ENCODE measurements at regions not wholly inside any gene's neighbourhood (a gene's known extent, or its start where the extent isn't known, plus 50 kb on each side); places are given as distances from the start of the nearest gene placed in this dataset.

DNA sequence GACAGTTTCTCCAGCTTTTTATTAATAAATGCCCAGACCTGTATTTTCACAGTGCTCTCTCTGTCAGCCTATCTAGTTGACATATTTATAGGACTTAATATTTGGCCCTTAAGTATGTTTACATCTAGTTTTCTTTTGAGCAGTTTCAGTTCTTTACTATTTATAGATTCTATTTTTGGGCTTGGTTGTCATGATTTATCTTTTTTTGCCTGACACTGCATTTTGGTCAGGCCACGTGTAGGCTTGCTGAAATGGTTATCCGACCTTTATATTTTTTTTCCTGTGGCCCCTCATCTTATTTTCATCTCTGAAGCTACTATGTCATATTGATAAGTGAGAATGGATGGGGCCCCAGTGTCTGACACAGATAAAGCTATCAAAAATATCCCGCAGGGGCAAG lies 515.4 kb upstream of the FZD8 start:
- Mint-ChIP-seq H3K4me1 (no peaks in the 10 kb centered on the region), H3K27ac (no peak overlapping the region), H3K9me3 (ENCODE audit: low read depth) (peaks cover 4% of the 10 kb centered on the region), H3K4me3 (no peak overlapping the region), H3K27me3 (no peaks in the 10 kb centered on the region), H3K36me3 (ENCODE audit: low read depth) (no peaks in the 10 kb centered on the region)
- ATAC-seq (no peak), DNase-seq (no peak)
- ChIA-PET CTCF (no interaction called here), POLR2A (no interaction called here)
- intact Hi-C loops (cut with DNase I, micrococcal nuclease): no loop called here

DNA sequence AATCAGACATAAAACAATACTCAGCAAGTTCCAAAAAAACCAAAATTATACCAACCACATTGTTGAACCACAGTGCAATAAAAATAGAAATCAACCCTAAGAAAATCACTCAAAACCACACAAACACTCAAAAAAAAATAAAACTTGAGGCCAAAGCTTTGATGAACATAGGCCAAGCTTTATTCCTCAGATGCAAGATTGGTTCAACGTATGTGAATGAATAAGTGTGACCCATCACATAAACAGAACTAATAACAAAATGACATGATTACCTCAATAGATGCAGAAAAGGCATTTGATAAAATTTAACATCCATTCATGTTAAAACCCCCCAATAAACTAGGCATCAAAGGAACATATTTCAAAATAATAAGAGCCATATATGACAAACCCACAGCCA lies 506.1 kb upstream of the FZD8 start:
- POLR2A ChIA-PET: no interaction called here
- DNase-seq: no peak
- Mint-ChIP-seq H3K27ac (no peak overlapping the region), H3K36me3 (ENCODE audit: low read depth) (no peaks in the 10 kb centered on the region), H3K27me3 (no peaks in the 10 kb centered on the region), H3K4me3 (no peak overlapping the region), H3K4me1 (no peaks in the 10 kb centered on the region), H3K9me3 (ENCODE audit: low read depth) (peaks cover 9% of the 10 kb centered on the region)
- no peak for ATAC-seq
- intact Hi-C loops (cut with DNase I, micrococcal nuclease): no loop called here
- CTCF ChIA-PET: no interaction called here

DNA sequence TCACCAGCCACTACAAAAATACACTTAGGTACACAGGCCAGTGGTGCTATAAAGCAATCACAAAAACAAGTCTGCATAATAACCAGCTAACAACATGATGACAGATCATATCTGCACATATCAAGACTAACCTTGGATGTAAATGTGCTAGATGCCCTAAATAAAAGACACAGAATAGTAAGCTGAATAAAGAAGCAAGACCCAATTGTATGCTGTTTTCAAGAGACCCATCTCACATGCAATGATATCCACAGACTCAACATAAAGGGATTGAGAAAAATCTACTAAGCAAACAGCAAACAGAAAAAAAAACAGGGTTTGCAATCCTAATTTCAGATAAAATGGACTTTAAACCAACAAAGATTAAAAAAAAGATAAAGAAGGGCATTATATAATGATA lies 505.4 kb upstream of the FZD8 start:
- Mint-ChIP-seq H3K9me3 (ENCODE audit: low read depth) (peaks cover 9% of the 10 kb centered on the region), H3K4me1 (no peaks in the 10 kb centered on the region), H3K27ac (no peak overlapping the region), H3K27me3 (no peaks in the 10 kb centered on the region), H3K36me3 (ENCODE audit: low read depth) (no peaks in the 10 kb centered on the region), H3K4me3 (no peak overlapping the region)
- ChIA-PET CTCF (no interaction called here), POLR2A (no interaction called here)
- ATAC-seq (no peak), DNase-seq (no peak)
- intact Hi-C loops (cut with DNase I, micrococcal nuclease): no loop called here

DNA sequence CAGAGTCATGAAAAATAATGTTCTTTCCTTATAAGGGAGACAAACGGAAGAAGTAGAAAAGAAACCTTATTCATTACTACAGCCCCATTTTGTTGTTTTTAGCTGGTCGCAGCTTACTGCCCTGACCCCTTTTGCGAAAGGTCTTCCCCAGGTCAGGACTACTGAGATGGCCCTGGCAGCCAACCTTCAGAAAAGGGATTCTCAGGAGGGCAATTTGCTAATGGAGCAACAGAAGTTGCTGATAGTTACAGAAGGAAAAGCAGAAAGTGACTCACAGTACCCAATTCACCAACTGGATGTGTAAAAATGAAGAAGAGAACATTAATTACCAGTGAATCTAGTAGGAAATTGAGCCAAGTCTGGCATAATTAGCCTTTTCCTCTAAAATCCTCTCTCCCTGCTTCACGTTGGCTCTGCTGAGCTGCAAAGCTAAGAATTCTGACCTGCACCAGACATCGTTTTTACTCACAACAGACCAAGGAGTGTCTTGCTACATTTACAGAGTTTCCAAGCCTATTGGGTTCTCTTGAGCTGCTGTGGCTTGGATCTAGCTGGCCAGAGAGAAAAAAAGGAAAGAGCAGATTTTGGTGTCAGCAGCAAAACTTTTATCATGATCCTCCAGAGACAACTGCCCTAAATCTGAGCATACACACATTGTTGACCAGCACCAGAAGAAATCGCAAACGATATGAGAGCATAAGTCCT lies 499.9 kb upstream of the FZD8 start:
- intact Hi-C loops (cut with DNase I, micrococcal nuclease): no loop called here
- no peaks in the 10 kb centered on the region for H3K36me3 Mint-ChIP-seq (ENCODE audit: low read depth)
- H3K9me3 Mint-ChIP-seq (ENCODE audit: low read depth): peaks cover 13% of the 10 kb centered on the region
- no peaks in the 10 kb centered on the region for H3K27me3 Mint-ChIP-seq
- no peak overlapping the region for H3K27ac Mint-ChIP-seq
- ATAC-seq (no peak), DNase-seq (no peak)
- ChIA-PET POLR2A (no interaction called here), CTCF (no interaction called here)
- no peaks in the 10 kb centered on the region for H3K4me1 Mint-ChIP-seq
- no peak overlapping the region for H3K4me3 Mint-ChIP-seq

DNA sequence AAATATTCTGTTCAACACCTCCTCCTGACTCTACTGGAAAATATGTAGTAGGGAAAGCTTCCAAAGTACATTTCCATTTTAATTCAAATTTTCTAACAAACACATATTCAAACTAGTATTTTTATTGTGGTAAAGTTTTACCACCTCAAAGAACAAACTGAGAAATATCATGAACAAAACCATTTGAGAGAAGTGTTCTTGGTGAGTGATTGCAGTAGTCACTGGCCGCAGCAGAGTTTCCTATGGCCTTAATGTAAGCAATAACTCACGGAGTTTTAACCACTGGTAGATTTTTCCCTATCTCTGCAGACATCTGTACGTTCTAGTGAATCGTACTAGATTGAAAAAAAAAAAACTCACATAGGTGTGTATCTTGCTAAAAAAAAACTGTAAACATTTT lies 487.0 kb upstream of the FZD8 start:
- Mint-ChIP-seq H3K36me3 (ENCODE audit: low read depth) (no peaks in the 10 kb centered on the region), H3K27ac (no peak overlapping the region), H3K9me3 (ENCODE audit: low read depth) (no peaks in the 10 kb centered on the region), H3K4me1 (no peaks in the 10 kb centered on the region), H3K27me3 (no peaks in the 10 kb centered on the region), H3K4me3 (no peak overlapping the region)
- POLR2A ChIA-PET: no interaction called here
- intact Hi-C loops (cut with DNase I, micrococcal nuclease): no loop called here
- ATAC-seq: no peak
- CTCF ChIA-PET: no interaction called here
- DNase-seq: no peak

DNA sequence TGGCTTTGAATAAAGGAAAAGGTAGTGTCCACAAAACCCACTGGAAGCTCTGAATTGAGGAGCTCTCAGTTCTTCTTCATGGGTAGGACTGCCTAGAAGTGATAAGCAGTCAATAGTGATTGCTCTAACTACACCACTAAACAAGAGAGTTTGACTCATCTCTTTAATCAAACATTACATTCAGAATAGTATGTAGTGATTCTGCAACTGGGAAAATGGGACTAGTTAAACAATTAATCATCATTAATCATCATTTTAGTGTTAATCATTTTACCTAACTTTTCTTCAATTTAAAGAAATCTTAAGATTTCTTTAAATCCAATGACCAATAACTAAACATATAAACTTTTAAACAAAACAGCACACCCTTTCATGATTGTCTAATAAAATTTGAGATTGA lies 484.0 kb upstream of the FZD8 start:
- no peaks in the 10 kb centered on the region for H3K36me3 Mint-ChIP-seq (ENCODE audit: low read depth)
- intact Hi-C loops (cut with DNase I, micrococcal nuclease): no loop called here
- H3K27ac Mint-ChIP-seq: no peak overlapping the region
- no peak for DNase-seq
- peaks cover 4% of the 10 kb centered on the region for H3K9me3 Mint-ChIP-seq (ENCODE audit: low read depth)
- ChIA-PET POLR2A (no interaction called here), CTCF (no interaction called here)
- no peaks in the 10 kb centered on the region for H3K4me1 Mint-ChIP-seq
- ATAC-seq: no peak
- H3K4me3 Mint-ChIP-seq: no peak overlapping the region
- no peaks in the 10 kb centered on the region for H3K27me3 Mint-ChIP-seq

DNA sequence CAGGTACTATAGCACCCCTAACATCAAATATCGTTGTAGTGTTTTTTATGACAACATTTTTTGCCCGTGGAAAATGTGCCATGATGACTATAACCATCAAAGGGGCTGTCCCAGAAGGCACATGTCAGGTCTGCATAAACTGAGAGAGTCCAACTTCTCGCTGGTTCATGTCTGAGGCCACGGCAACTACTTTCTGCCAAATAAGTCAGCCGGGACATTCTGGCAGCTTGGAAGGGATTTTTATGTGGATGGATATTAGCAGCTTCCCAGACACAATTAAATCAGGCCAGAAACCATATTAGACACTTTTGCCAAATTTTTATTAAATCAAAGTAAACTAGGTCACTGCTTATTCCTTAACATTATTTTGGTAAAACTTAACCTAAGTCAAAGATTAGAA lies 477.4 kb upstream of the FZD8 start:
- ATAC-seq (no peak), DNase-seq (no peak)
- no peak overlapping the region for H3K4me3 Mint-ChIP-seq
- CTCF ChIA-PET: no interaction called here
- no peaks in the 10 kb centered on the region for H3K27me3 Mint-ChIP-seq
- intact Hi-C loops (cut with DNase I, micrococcal nuclease): no loop called here
- H3K9me3 Mint-ChIP-seq (ENCODE audit: low read depth): peaks cover 14% of the 10 kb centered on the region
- POLR2A ChIA-PET: no interaction called here
- H3K27ac Mint-ChIP-seq: no peak overlapping the region
- H3K4me1 Mint-ChIP-seq: no peaks in the 10 kb centered on the region
- H3K36me3 Mint-ChIP-seq (ENCODE audit: low read depth): no peaks in the 10 kb centered on the region

DNA sequence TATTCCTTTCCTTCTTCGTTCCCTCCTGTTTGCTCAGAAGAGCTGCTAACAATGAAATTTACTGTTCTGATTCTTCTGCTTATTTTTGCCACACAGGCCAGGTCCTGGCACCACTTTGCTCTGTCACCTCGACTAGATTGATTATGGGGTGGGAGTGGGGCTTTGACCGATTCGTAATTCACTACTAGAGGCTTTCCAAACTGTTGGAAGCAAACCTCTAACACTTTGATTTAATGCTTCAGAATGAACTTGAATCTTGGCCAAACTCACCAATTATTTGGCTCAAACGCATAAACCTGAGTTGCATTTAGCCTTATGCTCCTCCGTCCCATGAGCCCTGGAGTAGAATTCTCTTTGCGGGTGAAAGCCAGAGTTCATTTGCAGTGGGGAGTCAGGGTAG lies 476.2 kb upstream of the FZD8 start:
- no peaks in the 10 kb centered on the region for H3K27me3 Mint-ChIP-seq
- no peak for ATAC-seq
- no peaks in the 10 kb centered on the region for H3K4me1 Mint-ChIP-seq
- intact Hi-C loops (cut with DNase I, micrococcal nuclease): no loop called here
- peaks cover 14% of the 10 kb centered on the region for H3K9me3 Mint-ChIP-seq (ENCODE audit: low read depth)
- DNase-seq: no peak
- ChIA-PET POLR2A (no interaction called here), CTCF (no interaction called here)
- H3K4me3 Mint-ChIP-seq: no peak overlapping the region
- H3K36me3 Mint-ChIP-seq (ENCODE audit: low read depth): no peaks in the 10 kb centered on the region
- H3K27ac Mint-ChIP-seq: no peak overlapping the region

DNA sequence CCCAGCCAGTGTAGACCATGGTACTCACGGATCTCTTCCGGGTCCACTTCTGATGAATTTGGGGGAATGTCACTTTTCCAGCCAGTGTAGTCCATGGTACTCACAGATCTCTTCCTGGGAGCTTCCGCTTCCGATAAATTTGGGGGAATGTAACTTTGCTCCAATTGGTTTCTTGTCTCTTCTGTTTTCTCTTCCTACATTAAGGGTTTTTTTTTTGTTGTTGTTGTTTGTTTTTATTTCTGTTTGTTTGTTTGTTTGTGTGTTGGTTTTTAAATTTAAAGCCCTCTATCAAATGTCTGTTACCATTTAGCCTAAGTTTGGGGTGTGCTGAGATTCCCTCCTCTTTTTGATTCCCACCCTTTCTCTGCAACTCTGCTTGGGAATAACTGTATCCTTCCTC lies 475.8 kb upstream of the FZD8 start:
- Mint-ChIP-seq H3K27me3 (no peaks in the 10 kb centered on the region), H3K9me3 (ENCODE audit: low read depth) (peaks cover 14% of the 10 kb centered on the region), H3K4me1 (no peaks in the 10 kb centered on the region), H3K4me3 (no peak overlapping the region), H3K36me3 (ENCODE audit: low read depth) (no peaks in the 10 kb centered on the region), H3K27ac (no peak overlapping the region)
- no peak for DNase-seq
- ChIA-PET CTCF (no interaction called here), POLR2A (no interaction called here)
- intact Hi-C loops (cut with DNase I, micrococcal nuclease): no loop called here
- no peak for ATAC-seq

DNA sequence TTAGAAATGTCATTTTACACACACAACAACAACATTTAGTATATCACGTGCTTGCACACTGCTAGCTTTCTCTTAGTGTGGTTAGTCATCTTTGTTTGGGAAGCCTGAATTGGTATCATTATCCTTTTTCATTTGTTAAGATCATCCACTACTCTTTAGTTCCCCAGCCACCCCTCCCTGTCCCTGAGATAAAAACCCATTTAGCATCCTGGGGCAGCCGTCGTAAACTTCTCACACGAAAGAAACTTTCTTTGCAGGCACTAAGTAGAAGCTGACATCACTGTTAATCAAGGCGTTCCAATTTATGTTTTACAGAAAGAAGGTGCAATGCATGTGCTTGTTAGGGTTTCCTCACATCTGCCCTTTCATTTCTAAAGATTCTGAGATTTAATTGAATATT lies 475.1 kb upstream of the FZD8 start:
- H3K27ac Mint-ChIP-seq: no peak overlapping the region

DNA sequence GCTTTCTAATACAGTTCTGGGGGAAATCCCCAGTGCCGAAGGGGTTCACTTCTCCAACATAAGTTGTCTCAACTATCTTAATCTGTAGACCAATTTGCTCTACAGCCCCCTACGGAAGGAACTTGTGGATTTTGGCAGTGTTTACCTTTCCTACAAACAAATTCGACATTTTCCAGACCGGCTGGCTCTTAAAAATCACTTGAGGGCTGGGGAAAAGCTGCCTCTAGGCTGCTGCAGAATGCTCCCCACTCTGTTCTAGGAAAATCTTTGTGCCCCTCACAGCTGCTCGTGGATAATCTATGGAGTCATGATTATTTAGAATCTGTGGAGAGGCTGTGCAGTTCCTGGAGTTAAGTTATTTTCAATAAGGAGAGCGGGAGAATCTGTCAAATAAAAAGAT lies 474.6 kb upstream of the FZD8 start:
- no peak overlapping the region for H3K4me3 Mint-ChIP-seq
- CTCF ChIA-PET: no interaction called here
- no peak for DNase-seq

More for the DNA sequence above, 475.1 kb upstream of the FZD8 start:
- POLR2A ChIA-PET: no interaction called here
- H3K4me1 Mint-ChIP-seq: no peaks in the 10 kb centered on the region
- intact Hi-C loops (cut with DNase I, micrococcal nuclease): no loop called here
- CTCF ChIA-PET: no interaction called here
- H3K27me3 Mint-ChIP-seq: no peaks in the 10 kb centered on the region
- ATAC-seq: no peak
- no peak for DNase-seq
- no peak overlapping the region for H3K4me3 Mint-ChIP-seq
- H3K9me3 Mint-ChIP-seq (ENCODE audit: low read depth): peaks cover 12% of the 10 kb centered on the region
- H3K36me3 Mint-ChIP-seq (ENCODE audit: low read depth): no peaks in the 10 kb centered on the region

DNA sequence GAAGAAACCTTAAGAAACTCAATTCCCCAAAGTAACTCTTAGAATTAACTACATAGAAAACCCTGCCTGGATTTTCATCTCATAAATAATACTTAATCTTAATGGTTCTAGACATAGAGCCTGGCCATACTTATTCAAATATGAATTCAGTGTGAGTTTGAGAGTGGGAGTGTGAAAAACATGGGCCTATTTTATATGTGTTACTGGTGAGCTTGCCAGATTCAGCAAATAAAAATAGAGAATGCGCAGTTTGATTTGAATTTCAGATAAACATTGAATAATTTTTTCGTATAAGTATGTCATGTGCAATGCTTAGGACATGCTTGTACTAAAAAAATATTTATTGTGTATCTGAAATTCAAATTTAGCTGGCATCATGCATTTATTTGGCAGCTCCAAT lies 473.9 kb upstream of the FZD8 start:
- POLR2A ChIA-PET: no interaction called here
- H3K27me3 Mint-ChIP-seq: no peaks in the 10 kb centered on the region
- intact Hi-C loops (cut with DNase I, micrococcal nuclease): no loop called here
- CTCF ChIA-PET: no interaction called here
- DNase-seq (no peak), ATAC-seq (no peak)
- H3K4me3 Mint-ChIP-seq: no peak overlapping the region
- H3K27ac Mint-ChIP-seq: no peak overlapping the region
- no peaks in the 10 kb centered on the region for H3K4me1 Mint-ChIP-seq
- peaks cover 10% of the 10 kb centered on the region for H3K9me3 Mint-ChIP-seq (ENCODE audit: low read depth)
- no peaks in the 10 kb centered on the region for H3K36me3 Mint-ChIP-seq (ENCODE audit: low read depth)

More for the DNA sequence above, 474.6 kb upstream of the FZD8 start:
- H3K36me3 Mint-ChIP-seq (ENCODE audit: low read depth): no peaks in the 10 kb centered on the region
- ATAC-seq: no peak
- no peaks in the 10 kb centered on the region for H3K27me3 Mint-ChIP-seq
- intact Hi-C loops (cut with DNase I, micrococcal nuclease): no loop called here
- H3K4me1 Mint-ChIP-seq: no peaks in the 10 kb centered on the region
- peaks cover 10% of the 10 kb centered on the region for H3K9me3 Mint-ChIP-seq (ENCODE audit: low read depth)
- POLR2A ChIA-PET: no interaction called here
- H3K27ac Mint-ChIP-seq: no peak overlapping the region

DNA sequence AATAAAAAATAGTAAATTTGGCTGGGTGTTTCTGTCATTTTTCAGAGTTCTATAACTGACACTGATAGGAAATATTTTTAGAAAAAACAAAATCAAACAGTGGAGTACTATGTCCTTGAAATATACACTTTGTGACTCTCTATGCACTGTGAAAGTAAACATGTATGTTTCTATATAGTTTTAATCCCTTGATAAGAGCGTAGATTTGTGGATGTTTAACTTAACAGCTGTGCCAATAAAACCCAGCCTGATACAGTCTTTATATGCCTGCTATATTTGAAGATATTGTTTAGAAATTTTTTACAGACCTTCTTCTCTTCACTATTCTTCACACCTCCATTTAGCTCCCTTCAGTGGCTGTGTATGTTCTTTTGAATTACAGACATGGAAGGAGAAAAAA lies 473.3 kb upstream of the FZD8 start:
- H3K4me1 Mint-ChIP-seq: no peaks in the 10 kb centered on the region
- ChIA-PET POLR2A (no interaction called here), CTCF (no interaction called here)
- DNase-seq: no peak
- H3K36me3 Mint-ChIP-seq (ENCODE audit: low read depth): no peaks in the 10 kb centered on the region
- no peak for ATAC-seq
- intact Hi-C loops (cut with DNase I, micrococcal nuclease): no loop called here
- no peak overlapping the region for H3K27ac Mint-ChIP-seq
- no peak overlapping the region for H3K4me3 Mint-ChIP-seq
- peaks cover 10% of the 10 kb centered on the region for H3K9me3 Mint-ChIP-seq (ENCODE audit: low read depth)
- no peaks in the 10 kb centered on the region for H3K27me3 Mint-ChIP-seq

All from activated CD4-positive, alpha-beta T cell treated with anti-CD3 and anti-CD28 coated beads for 36 hours (primary cell).